ENCODE measurements at regions not wholly inside any gene's neighbourhood (a gene's known extent, or its start where the extent isn't known, plus 50 kb on each side); places are given as distances from the start of the nearest gene placed in this dataset.
"Not testable (repeated sequence)": the region's sequence is repeated elsewhere in the genome, so short reads cannot be mapped to it uniquely, and the experiment has no call there.

DNA sequence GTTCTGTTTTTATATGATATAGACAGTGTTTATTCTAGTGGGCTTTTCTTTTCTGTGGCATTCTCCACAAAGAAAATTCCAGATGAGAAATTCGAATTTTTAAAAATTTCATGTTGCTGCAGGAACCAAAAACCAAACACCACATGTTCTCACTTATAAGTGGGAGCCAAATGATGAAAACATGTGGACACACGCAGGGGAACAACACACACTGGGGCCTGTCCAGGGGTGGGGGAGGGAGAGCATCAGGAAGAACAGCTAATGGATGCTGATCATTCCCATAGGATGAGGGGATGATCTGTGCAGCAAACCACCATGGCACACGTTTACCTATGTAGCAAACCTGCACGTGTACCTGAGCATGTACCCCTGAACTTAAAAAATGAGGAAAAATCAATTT lies 499.0 kb upstream of the SLC35B3 start:
- DNase-seq (ENCODE audit: low read depth in 2 of 2) = no peak

DNA sequence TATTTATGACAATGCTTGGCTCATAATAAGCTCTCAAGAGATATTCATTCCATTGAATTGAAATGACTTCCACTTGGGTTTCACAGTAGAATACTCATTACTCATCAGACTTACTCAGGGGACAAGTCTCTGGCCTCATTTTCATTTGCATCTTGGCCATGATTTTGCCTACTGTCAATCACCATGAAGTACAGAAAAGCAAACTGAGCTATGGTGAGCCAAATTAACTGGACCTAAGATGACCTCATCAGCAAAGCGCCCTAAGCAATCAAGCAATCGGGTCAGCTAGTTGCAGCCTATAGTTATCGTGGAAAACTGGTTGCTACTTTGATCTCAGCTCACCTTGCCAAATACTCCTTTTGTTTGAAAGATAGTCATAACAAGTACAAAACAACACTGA lies 494.7 kb upstream of the SLC35B3 start:
- no peak for DNase-seq (ENCODE audit: low read depth in 2 of 2)

GRCh38 chr6:8920244-8920643 lies 484.9 kb upstream of the SLC35B3 start:
- not testable (repeated sequence) for DNase-seq (ENCODE audit: low read depth in 2 of 2)

DNA sequence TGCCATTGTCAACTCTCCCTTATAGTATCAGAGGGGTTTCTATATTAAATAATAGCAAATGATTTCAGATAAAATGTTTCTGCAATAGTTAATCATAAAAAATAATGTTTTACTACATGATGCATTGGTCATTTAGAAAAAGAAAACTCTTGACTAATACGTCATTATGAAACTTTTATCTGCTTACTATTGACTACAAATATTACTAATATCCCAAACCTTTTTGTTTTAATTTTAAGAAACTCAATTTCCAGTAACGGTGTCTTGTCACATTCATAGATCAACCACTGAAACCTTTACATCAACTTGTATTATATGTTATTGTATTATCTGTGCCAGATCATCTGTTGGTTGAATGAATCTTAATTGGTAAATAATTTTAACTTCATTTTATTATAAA lies 482.9 kb upstream of the SLC35B3 start:
- DNase-seq (ENCODE audit: low read depth in 2 of 2) = no peak

- no peak for DNase-seq (ENCODE audit: low read depth in 2 of 2)
Measured at GRCh38 chr6:8914700-8915099, 479.4 kb upstream of the SLC35B3 start.

DNA sequence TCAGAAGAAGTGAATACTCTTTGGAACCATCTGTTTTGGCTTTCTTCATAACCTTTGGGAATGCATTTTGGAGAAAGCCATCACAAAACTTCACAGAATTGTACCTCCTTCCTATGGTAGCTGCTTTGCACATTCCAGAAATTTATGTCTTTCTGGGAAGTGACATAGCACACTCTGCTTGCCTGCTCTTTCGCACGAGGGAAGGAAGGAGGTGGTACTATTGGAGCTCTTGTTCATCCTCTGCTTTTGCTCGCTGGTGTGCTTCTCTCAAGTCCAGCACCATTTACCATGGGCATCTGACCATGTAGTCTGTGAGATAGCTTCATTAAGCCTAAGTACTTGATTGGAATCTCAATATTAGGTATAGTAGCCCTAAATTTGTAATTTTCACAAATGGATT lies 473.3 kb upstream of the SLC35B3 start:
- no peak for DNase-seq (ENCODE audit: low read depth in 2 of 2)

DNA sequence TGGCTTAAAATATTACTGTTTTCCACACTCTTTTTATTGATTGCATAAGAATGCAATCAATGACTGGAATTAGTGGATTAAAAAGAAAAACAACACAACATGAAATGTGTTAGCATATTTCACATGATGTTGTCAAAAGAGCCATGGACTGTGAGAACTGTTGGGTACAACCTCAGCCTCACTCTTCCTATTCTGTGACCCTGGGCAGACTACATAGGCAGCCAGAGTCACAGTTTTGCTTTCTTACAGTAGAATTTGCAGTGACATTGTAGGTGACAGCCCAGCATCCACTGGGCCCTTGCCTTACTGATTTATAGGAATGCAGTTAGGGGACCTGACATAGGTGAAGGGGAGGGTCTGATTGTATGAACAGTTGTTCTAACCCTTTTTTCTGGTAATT lies 471.4 kb upstream of the SLC35B3 start:
- DNase-seq (ENCODE audit: low read depth in 2 of 2) = no peak

GRCh38 chr6:8905757-8906156 lies 470.4 kb upstream of the SLC35B3 start:
- no peak for DNase-seq (ENCODE audit: low read depth in 2 of 2)

DNA sequence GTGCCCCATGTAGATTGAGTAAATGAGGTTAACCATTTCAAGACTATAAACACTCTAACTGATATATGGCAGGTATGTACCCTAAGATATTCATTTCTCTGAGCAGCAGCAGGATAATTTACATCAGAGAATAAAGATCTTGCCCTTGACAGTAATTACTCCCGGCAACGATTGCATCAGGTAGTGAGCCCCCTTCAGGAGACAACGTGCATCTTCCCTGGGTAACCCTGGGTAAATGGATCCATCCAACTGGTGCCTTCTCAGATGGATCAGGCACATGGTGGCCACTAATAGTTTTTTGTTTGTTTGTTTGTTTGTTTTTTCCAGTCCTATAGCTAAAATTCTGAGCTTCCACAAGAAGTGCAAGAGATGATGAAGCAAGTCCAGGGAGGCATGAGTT lies 469.4 kb upstream of the SLC35B3 start:
- DNase-seq (ENCODE audit: low read depth in 2 of 2) = no peak

DNA sequence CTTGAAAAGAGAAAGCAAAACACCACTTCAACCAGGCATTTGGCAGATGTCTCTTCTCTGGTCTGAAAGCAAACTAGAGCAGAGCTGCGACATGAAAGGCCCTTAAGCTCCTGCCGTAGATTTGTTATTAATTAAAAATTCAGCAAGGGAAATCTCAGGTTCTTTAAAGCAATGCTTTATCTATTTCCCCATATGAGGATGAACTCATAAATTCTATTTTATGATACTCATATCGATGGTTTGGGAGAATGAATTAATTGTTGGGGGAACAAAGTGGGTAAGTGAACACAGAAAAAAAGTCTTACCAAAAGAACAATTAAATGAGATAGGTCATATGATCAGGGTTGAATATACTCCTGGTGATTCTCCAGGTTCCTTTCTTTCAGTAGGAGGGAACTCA lies 464.7 kb upstream of the SLC35B3 start:
- DNase-seq (ENCODE audit: low read depth in 2 of 2) = no peak

DNA sequence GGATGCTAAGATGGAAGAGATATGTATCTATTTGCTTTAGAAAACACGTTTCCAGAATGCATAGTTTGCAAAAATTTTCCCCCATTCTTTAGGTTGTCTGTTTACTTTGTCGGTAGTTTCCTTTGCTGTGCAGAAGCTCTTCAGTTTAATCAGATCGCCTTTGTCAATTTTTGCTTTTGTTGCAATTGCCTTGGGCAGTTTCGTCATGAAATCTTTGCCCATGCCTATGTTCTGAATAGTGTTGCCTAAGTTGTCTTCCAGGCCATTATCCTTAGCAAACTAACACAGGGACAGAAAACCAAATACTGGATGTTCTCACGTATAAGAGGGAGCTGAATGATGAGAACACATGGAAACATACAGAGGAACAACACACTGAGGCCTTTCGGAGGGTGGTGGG lies 454.2 kb upstream of the SLC35B3 start:
- no peak for DNase-seq (ENCODE audit: low read depth in 2 of 2)

DNA sequence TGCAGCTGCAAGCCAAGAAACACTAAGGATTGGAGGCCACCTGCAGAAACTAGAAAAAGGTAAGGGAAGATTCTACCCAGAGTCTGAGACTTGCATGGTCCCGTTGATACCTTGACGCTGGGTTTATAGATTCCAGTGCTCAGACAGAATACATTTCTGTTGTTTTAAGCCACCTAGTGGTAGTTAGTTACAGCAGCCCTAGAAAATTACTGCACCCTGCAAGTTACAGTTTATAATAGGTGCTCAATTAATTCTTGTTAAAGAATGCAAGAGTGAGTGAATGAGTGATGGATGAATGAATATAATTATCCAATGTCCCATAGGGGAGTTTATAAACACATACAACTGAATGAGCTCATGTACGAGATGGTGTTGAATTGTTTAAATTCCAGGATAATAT lies 453.1 kb upstream of the SLC35B3 start:
- no peak for DNase-seq (ENCODE audit: low read depth in 2 of 2)

DNA sequence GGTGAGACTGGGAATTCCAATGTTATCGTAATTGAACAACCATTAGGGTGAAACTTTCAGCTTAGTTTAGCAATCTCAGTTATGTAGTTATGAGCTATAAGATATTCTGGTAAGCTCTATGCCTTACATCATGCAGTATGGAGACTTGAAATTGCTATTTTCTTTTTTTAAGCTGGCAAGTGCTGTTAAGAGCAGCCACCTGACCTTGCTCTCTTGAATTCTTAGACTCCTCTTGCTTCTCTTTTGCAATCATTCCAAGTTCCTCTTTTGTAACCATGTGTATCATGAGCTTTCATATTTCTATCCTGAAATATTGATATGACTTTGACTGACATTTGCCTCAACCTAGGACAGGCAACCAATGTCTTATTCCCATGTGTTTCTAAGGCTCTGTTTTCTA lies 446.3 kb upstream of the SLC35B3 start:
- DNase-seq (ENCODE audit: low read depth in 2 of 2) = no peak

DNA sequence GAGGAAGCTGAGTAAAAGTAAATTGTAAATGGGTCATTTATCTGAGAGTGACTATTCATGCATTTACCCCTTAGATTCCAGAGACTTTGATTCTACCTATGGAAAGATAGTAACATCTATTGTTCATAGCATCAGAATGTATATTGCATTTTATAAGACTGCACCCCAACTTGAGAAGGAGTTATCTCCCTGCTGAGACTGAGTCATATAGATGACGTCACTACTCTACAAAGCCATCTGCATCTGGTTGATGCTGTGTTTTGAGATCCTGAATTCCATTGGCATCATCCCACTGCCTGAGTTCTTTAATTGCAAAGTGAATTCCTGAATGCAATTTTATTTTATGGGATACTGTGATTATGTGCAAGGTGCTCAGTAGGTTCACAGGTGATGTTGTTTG lies 444.0 kb upstream of the SLC35B3 start:
- DNase-seq (ENCODE audit: low read depth in 2 of 2) = no peak

DNA sequence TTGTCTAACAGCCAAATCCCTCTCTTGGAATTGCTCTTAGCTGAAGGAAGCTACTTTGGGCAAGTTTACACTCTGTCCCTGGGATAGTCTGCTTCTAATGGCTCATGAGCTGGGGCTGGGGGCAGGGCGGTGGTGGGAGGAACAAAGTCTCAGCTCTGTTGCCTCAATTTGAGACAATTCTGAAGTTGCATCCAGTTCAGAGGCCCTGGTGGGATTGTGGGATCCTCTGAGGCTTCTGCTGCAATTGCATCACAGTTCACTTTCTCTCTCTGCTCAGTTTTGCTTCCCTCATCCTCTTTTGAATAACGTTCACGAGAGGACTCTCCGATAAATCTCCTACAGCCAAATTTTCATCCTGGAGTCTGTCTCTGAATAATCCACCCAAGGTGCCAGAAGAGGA lies 440.6 kb upstream of the SLC35B3 start:
- no peak for DNase-seq (ENCODE audit: low read depth in 2 of 2)

DNA sequence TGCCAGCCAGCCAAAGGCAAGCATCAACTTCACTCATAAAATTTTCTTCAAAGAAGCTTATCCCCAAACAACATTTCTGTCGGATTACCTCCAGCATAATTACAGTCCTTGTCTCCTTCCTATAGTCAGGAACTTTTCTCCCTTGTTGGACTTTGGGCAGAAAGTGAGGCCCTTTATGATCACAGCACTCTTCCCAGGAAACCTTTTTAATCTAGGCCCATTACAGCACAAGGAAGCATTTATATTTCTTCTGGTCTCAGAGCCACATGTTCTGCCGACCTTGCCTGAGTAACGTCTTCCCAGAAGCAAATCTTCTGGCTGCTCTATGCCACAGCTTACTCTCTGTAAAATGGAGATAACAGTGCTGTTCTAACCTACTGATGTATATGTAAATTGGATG lies 437.2 kb upstream of the SLC35B3 start:
- DNase-seq (ENCODE audit: low read depth in 2 of 2) = no peak

GRCh38 chr6:8865451-8865850 lies 430.1 kb upstream of the SLC35B3 start:
- DNase-seq (ENCODE audit: low read depth in 2 of 2) = no peak

GRCh38 chr6:8860671-8861070 lies 425.3 kb upstream of the SLC35B3 start:
- no peak for DNase-seq (ENCODE audit: low read depth in 2 of 2)

- DNase-seq (ENCODE audit: low read depth in 2 of 2) = no peak
Measured at GRCh38 chr6:8859501-8859900, 424.2 kb upstream of the SLC35B3 start.

GRCh38 chr6:8858854-8859331 lies 423.5 kb upstream of the SLC35B3 start:
- DNase-seq (ENCODE audit: low read depth in 2 of 2) = no peak

DNA sequence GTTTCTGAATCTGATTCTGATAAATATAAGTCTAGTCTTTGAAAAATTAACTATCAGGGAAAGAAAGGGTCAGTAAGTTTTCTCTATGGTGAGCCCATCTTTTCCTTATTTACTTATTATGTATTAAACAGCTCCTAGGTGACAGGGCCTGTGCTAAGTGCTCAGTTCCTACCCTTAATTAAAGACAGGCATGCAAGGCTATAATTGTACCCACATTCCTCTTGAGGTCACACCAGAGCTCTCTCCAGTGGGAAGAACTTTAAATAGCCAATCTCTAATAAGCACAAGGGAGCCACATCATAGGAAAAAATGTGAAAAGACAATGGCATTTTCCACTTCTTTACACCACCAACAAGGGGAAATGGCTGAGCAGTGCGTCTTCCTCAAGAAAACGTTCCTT lies 421.8 kb upstream of the SLC35B3 start:
- DNase-seq (ENCODE audit: low read depth in 2 of 2) = no peak

DNA sequence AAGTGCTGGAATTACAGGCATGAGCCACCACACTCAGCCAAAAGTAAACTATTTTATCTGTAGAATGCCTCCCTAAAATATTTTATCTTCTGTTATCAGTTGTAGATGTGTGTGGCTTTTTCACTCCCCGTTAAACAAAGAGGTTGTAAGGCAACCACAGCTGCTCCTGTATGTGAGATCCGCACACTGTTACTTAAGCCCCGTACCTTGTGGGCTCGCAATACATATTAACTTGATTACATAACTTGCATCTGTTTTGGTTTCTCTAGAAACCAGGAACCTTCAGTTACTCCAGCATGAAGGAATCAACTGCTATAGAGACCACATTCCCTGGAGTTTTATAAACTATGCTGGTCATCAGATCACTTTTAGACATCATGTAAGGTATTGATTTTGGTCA lies 420.1 kb upstream of the SLC35B3 start:
- no peak for DNase-seq (ENCODE audit: low read depth in 2 of 2)

GRCh38 chr6:8852332-8852731 lies 417.0 kb upstream of the SLC35B3 start:
- DNase-seq (ENCODE audit: low read depth in 2 of 2) = no peak

- not testable (repeated sequence) for DNase-seq (ENCODE audit: low read depth in 2 of 2)
Measured at GRCh38 chr6:8846680-8847079, 411.3 kb upstream of the SLC35B3 start.

DNA sequence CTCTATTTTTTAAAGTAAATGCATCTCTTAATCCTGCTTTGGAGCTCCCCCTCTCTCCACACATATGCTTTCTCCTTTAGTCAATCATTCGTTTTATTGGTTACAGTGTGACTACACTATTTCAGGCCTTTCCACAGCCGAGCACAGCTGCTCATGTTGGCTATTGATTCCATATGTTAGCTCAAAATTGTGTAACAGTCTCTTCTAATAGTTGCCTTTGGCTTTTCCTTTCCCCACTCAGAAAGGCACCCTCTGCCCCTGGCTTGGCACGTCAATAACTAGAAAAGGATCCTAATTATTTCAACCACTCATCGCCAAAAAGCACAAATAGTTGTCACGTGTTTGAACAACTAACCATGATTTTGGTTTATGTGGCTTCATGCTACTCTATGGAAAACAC lies 410.3 kb upstream of the SLC35B3 start:
- DNase-seq (ENCODE audit: low read depth in 2 of 2) = no peak

All from stimulated activated CD8-positive, alpha-beta memory T cell treated with anti-CD3 and anti-CD28 coated beads, Interleukin-7, amount 100 ng/mL, for 1 hour (primary cell).